Stomach (tissue), 8 donors: ENCODE measurements at regions not wholly inside any gene's neighbourhood (a gene's known extent, or its start where the extent isn't known, plus 50 kb on each side); places are given as distances from the start of the nearest gene placed in this dataset.

Experiments used
- DNase-seq, 2 donors: peaks; one replicate each; pipeline versions ENCODE4 v3.0.0 to v3.0.0-alpha.2; 2013 to 2019
- H3K27ac ChIP-seq, 5 donors: fragments of 200-600 bp in 4 of 5; sonication (generic) in 4 of 5; one replicate each; pipeline ENCODE4 v1.5.1; 2013 to 2019; ENCODE audit warnings: mild to moderate bottlenecking in 1 of 5, moderate library complexity in 1 of 5
- H3K27me3 ChIP-seq, 3 donors: fragments of 200-600 bp; sonication (generic); one replicate each; pipeline ENCODE4 v1.5.1; 2017 to 2019; ENCODE audit warnings: mixed run types in 1 of 3
- H3K36me3 ChIP-seq, 4 donors: fragments of 200-600 bp; sonication (generic); 1 replicate in 3 of 4; 2 replicates in 1 of 4; pipeline ENCODE4 v1.5.1; 2016 to 2019
- H3K4me1 ChIP-seq, 4 donors: fragments of 200-600 bp; sonication (generic); one replicate each; pipeline ENCODE4 v1.5.1; 2016 to 2019
- H3K4me3 ChIP-seq, 4 donors: fragments of 200-600 bp; sonication (generic) in 3 of 4; one replicate each; pipeline ENCODE4 v1.5.1; 2016 to 2019; ENCODE audit warnings: mild to moderate bottlenecking in 1 of 4
- H3K9me3 ChIP-seq, 4 donors: fragments of 200-600 bp; sonication (generic); one replicate each; pipeline ENCODE4 v1.5.1; 2016 to 2019
- CTCF ChIP-seq, 7 experiments: fragments of 450-650 bp in 4 of 7; fragments of 200-600 bp in 3 of 7; sonication (generic) in 3 of 7; IDR thresholded peaks; one replicate each; pipeline ENCODE4 v1.5.1; 2016 to 2019; ENCODE audit warnings: antibody characterized with exemption in 7 of 7, control low read depth in 2 of 7, mild to moderate bottlenecking in 1 of 7
- EP300 ChIP-seq: sonication (generic); formaldehyde crosslinking; IDR thresholded peaks from one replicate; pipeline ENCODE4 v1.6.1; 2017; ENCODE audit warnings: antibody characterized with exemption
- POLR2A ChIP-seq, 4 donors: fragments of 450-650 bp; IDR thresholded peaks; one replicate each; pipeline ENCODE4 v1.6.1; 2016; ENCODE audit warnings: antibody characterized with exemption in 4 of 4, control low read depth in 2 of 4, mild to moderate bottlenecking in 1 of 4, moderate library complexity in 1 of 4
- POLR2AphosphoS5 ChIP-seq, 3 donors: sonication (generic); formaldehyde crosslinking; IDR thresholded peaks; one replicate each; pipeline ENCODE4 v1.6.1; 2016; ENCODE audit warnings: antibody characterized with exemption in 3 of 3
- WGBS, 5 donors: extraction: QIAGEN DNeasy Blood & Tissue Kit in 3 of 5; methylation state at CpG; one replicate each; pipeline versions ENCODE4 v1.1.5 to v1.1.7; 2013 to 2018; 5-methylcytosine and 5-hydroxymethylcytosine counted together
- intact Hi-C: fragments of 100-400 bp; cut with DNase I; formaldehyde crosslinking; loops from one replicate; pipeline ENCODE4 v1.15.1; 2023; ENCODE audit warnings: low total_unique reads
- donor health status: healthy with polysubstance abuse.
- donor health status: Bipolar disorder and iron deficiency.
- donor health status: healthy.

- no peaks in the 10 kb centered on the region for H3K9me3 ChIP-seq
- peaks cover 0 to 4% (median 0%) of the 10 kb centered on the region in 4 donors for H3K4me1 ChIP-seq
- no peak for DNase-seq
- TF ChIP-seq CTCF (IDR thresholded peaks at IDR 0.05): no peak
- no peak for TF ChIP-seq POLR2A (IDR thresholded peaks at IDR 0.05)
- no peak for TF ChIP-seq POLR2AphosphoS5 (IDR thresholded peaks at IDR 0.05)
- TF ChIP-seq EP300: no peak
- no peaks in the 10 kb centered on the region for H3K36me3 ChIP-seq
- H3K27ac ChIP-seq: no peak overlapping the region
- intact Hi-C loops: no loop called here
- WGBS, 5 donors: 88 to 93% (median 92%) methylated on average over 5 of the region's 5 CpGs
- no peaks in the 10 kb centered on the region for H3K27me3 ChIP-seq
- no peak overlapping the region for H3K4me3 ChIP-seq
Measured at GRCh38 chr1:157203166-157203565, 65.0 kb upstream of the ETV3 start.

- Histone ChIP-seq H3K27me3 (no peaks in the 10 kb centered on the region), H3K4me3 (no peak overlapping the region), H3K36me3 (no peaks in the 10 kb centered on the region), H3K9me3 (no peaks in the 10 kb centered on the region), H3K27ac (no peak overlapping the region), H3K4me1 (peaks cover 0 to 10% (median 0%) of the 10 kb centered on the region in 4 donors)
- intact Hi-C loops: no loop called here
- TF ChIP-seq POLR2A (IDR thresholded peaks at IDR 0.05): no peak
- TF ChIP-seq POLR2AphosphoS5 (IDR thresholded peaks at IDR 0.05): no peak
- no peak for TF ChIP-seq EP300
- no peak for TF ChIP-seq CTCF (IDR thresholded peaks at IDR 0.05)
- WGBS, 5 donors: 59 to 72% (median 62%) methylated on average over 5 of the region's 5 CpGs
- no peak for DNase-seq
Measured at GRCh38 chr1:157202331-157202730, 64.1 kb upstream of the ETV3 start.

GRCh38 chr1:157201767-157202166 is 63.6 kb upstream of the ETV3 start:
- H3K9me3 ChIP-seq: no peaks in the 10 kb centered on the region
- 25 to 57% (median 37%) methylated on average over 4 of the region's 4 CpGs for WGBS, 5 donors
- no peak overlapping the region for H3K4me3 ChIP-seq
- no peak for DNase-seq
- intact Hi-C loops: no loop called here
- H3K27me3 ChIP-seq: no peaks in the 10 kb centered on the region
- no peaks in the 10 kb centered on the region for H3K36me3 ChIP-seq
- TF ChIP-seq POLR2A (IDR thresholded peaks at IDR 0.05) (no peak), POLR2AphosphoS5 (IDR thresholded peaks at IDR 0.05) (no peak), CTCF (IDR thresholded peaks at IDR 0.05) (no peak), EP300 (no peak)
- H3K27ac ChIP-seq: no peak overlapping the region
- peaks cover 0 to 10% (median 0%) of the 10 kb centered on the region in 4 donors for H3K4me1 ChIP-seq

- 79 to 89% (median 84%) methylated on average over 8 of the region's 8 CpGs for WGBS, 5 donors
- intact Hi-C loops: no loop called here
- TF ChIP-seq CTCF (IDR thresholded peaks at IDR 0.05) (no peak), POLR2AphosphoS5 (IDR thresholded peaks at IDR 0.05) (no peak), POLR2A (IDR thresholded peaks at IDR 0.05) (no peak), EP300 (no peak)
- Histone ChIP-seq H3K27me3 (peaks cover 0 to 7% (median 5%) of the 10 kb centered on the region in 3 donors), H3K36me3 (no peaks in the 10 kb centered on the region), H3K27ac (no peak overlapping the region), H3K4me3 (no peak overlapping the region), H3K9me3 (no peaks in the 10 kb centered on the region), H3K4me1 (peaks cover 0 to 10% (median under 1%) of the 10 kb centered on the region in 4 donors)
- no peak for DNase-seq
Measured at GRCh38 chr1:157200451-157200850, 62.3 kb upstream of the ETV3 start.
